Ramos (cell line): ENCODE measurements at regions not wholly inside any gene's neighbourhood (a gene's known extent, or its start where the extent isn't known, plus 50 kb on each side); places are given as distances from the start of the nearest gene placed in this dataset.
"Not testable (repeated sequence)": the region's sequence is repeated elsewhere in the genome, so short reads cannot be mapped to it uniquely, and the experiment has no call there.

Experiments used
- in situ Hi-C: fragments of 300-500 bp; cut with MboI; formaldehyde crosslinking; loops from one replicate; pipeline ENCODE4 v1.14.3; 2022; ENCODE audit warnings: low sequenced_read_pairs; ENCODE audit not compliant: unreplicated experiment

DNA sequence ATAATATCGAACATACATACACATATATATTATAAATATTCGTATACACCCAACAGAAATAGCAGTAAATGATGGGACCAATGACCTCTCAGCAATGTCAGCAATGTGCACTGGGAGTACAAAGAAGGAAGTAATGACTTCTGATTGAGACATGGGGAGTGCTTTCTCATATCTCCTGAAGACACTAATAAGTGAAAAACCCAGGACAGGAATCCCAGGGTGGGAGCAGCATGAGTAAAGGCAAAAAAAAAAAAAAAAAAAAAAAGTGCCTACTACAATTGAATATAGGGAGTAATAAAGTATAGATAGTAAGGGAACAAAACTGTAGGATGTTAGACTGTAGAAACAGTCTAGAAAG lies 491.3 kb downstream of the IRS1 start:
- in situ Hi-C loops: no loop called here

DNA sequence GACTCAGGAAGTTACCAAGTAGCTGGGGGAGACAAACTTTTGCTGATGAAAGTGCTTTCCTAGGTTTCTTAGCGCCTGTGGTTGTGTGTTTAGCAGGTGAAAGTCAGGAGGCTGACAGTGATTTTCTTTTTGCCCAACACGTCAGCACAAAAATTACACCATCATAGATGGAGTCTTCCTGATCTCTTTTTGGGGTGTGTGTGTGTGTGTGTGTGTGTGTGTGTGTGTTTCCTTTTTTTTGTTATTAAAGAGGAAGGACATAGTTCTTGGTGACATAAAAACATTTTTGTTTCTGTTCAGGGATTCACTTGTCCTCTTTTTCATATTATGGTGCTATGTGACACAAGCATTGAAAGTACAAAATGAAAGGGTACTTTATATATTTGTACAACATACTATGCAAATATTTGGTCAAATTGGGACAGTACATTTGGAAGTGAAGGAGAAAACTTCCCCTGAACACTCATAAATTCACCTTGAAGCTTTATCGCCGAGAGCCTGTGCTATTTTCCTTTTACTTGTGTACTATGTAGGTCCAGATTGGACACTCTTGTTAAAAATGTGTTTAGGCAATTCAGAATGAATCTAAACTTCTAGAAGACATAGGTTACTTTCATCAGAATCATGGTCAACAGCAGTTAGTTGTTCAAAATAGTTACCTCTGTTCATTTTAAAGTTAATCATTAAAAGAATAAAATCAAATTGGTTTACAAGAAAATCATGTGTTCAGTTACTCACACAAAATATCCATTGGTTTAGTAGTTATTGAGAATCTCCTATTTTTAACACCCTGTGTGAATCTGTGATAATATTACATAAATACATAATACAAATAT lies 491.9 kb downstream of the IRS1 start:
- in situ Hi-C loops: no loop called here

- in situ Hi-C loops: no loop called here
These were observed 492.7 kb downstream of the IRS1 start for GRCh38 chr2:226306969-226307368.

- in situ Hi-C loops: no loop called here
These were observed 495.3 kb downstream of the IRS1 start for GRCh38 chr2:226304308-226304707.

DNA sequence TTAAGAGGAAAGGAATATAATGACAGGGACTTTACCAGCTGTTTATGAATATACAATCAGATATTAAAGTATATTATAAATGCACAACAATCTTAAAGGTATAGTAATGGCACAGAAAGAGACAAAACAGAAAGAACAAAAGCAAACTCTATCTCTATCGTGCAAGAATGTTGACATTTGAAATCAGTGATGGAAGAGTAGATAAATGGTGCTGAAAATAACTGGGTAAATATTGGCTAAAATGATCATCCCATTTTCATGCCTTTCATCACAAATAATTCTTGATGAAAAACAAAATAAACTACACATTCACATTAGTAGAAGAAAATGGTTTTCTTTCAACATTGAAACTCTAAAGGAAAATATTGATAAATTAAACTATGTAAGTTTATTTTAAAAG lies 495.9 kb downstream of the IRS1 start:
- in situ Hi-C loops: no loop called here

DNA sequence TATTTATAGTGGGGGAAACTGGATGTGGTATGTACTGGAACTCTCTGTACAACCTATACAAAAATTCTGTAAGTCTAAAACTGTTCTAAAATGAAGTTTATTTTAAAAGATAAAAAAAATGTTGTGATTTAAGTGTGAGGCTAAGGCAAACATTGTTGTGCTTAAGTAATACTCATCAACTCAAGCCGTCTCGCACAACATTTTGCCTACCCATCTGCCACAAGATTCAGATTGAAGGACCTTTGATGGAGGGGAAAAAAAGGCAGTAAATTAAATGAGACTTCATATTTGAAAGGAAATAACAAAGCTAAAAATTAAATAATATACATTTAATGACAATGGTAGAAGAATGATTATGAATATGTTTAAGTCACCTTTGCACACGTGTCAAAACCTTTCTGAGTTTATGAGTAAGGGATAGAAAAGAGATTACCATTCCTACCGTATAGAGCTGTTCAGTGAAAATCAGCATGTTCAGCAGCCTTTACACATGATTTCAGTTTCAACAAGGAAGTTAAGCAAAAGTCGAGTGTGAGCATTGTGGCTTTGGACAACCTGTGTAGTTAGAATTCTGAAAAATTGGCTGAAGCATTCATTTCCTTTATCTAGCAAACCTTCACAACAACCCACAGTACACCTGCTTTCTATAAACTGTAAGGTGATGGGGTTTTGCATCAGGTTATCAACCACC lies 499.3 kb downstream of the IRS1 start:
- in situ Hi-C loops: no loop called here

- in situ Hi-C loops: no loop called here
These were observed 499.8 kb downstream of the IRS1 start for GRCh38 chr2:226299771-226300170.

GRCh38 chr2:226295681-226296080 lies 503.9 kb downstream of the IRS1 start:
- in situ Hi-C loops: no loop called here

- in situ Hi-C loops: no loop called here
These were observed 504.5 kb downstream of the IRS1 start for GRCh38 chr2:226295123-226295522.

DNA sequence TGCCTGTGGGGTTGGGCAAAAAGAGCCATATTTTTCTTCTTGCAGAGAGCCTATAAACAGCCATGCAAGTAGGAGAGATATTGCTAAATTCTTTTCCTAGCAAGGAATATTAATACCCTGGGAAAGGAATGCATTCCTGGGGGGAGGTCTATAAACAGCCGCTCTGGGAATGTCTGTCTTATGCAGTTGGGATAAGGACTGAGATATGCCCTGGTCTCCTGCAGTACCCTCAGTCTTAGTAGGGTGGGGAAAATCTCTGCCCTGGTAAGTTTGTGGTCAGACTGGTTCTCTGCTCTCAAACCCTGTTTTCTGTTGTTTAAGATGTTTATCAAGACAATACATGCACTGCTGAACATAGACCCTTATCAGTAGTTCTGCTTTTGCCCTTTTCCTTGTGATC lies 508.3 kb downstream of the IRS1 start:
- in situ Hi-C loops: not testable (repeated sequence)

- in situ Hi-C loops: no loop called here
These were observed 512.7 kb downstream of the IRS1 start for GRCh38 chr2:226286916-226287315.

- in situ Hi-C loops: no loop called here
These were observed 515.8 kb downstream of the IRS1 start for GRCh38 chr2:226283796-226284195.

DNA sequence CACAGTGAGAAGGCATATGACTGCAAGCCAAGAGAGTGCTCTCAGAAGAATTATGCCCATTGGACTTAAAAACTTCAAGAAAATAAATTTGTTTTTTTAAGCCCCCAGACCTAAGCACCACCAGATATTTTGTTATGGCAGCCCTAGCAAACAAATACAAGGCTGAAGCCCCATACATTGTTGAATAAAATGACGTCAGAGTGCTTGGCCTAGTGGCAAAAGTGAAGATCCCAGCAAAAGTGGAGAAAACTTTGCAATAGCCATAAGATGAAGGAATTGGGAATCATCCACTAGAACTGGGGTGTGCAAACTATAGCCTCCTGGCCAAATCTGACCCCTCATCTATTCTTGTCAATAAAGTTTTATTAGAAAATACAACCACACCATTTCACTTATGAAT lies 517.5 kb downstream of the IRS1 start:
- in situ Hi-C loops: no loop called here

DNA sequence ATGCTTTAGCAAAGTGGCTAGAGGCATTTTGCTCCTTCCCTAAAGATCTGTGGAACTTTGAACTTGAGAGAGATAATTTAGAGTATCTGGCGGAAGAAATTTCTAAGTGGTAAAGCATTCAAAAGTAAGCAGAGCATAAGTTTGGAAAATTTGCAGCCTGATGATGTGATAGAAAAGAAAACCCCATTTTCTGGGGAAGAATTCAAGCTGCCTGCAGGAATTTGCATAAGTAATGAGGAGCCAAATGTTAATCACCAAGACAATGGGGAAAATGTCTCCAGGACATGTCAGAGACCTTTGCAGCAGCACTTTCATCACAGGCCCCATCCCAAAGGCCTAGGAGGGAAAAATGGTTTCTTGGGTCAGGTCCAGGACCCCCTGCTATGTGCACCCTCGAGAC lies 519.5 kb downstream of the IRS1 start:
- in situ Hi-C loops: not testable (repeated sequence)

- in situ Hi-C loops: no loop called here
These were observed 524.4 kb downstream of the IRS1 start for GRCh38 chr2:226275215-226275614.

DNA sequence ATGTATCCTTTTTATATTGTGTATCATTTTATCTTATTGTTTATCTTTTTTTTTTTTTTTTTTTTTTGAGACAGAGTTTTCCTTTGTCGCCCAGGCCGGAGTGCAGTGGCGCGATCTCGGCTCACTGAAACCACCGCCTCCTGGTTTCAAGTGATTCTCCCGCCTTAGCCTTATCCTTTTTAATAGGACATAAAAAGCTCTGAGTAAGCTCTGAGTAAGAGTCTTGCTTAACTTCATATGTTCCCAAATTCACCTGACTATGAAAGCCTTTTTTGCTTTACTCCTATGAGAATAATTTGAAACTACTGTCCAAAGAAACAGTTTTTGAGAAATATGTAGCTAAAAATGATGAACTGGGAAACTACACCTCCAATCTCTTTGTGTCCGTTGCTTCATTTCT lies 525.5 kb downstream of the IRS1 start:
- in situ Hi-C loops: no loop called here

- in situ Hi-C loops: no loop called here
These were observed 526.2 kb downstream of the IRS1 start for GRCh38 chr2:226273440-226273839.

DNA sequence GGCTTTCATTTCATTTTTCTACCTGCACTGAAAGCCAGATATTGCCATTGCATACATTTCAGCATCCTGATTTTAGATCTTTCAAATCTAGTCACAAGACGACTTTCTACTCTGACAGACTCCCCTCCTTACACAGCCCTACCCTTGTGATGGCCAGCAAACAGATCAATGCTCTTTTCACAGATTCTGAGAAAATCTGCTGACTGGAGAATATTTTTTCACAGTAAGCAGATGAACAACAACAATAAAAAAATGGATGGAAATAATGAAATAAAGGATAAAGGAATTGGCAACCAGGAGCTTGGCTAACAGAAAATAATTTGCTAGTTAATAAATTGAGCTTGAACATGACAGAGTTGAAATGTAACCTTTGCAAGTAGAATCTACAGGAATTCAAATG lies 527.2 kb downstream of the IRS1 start:
- in situ Hi-C loops: no loop called here

- in situ Hi-C loops: no loop called here
These were observed 529.1 kb downstream of the IRS1 start for GRCh38 chr2:226270285-226271058.

- in situ Hi-C loops: no loop called here
These were observed 531.9 kb downstream of the IRS1 start for GRCh38 chr2:226267516-226268289.
